ENCODE measurements at regions not wholly inside any gene's neighbourhood (a gene's known extent, or its start where the extent isn't known, plus 50 kb on each side); places are given as distances from the start of the nearest gene placed in this dataset.

DNA sequence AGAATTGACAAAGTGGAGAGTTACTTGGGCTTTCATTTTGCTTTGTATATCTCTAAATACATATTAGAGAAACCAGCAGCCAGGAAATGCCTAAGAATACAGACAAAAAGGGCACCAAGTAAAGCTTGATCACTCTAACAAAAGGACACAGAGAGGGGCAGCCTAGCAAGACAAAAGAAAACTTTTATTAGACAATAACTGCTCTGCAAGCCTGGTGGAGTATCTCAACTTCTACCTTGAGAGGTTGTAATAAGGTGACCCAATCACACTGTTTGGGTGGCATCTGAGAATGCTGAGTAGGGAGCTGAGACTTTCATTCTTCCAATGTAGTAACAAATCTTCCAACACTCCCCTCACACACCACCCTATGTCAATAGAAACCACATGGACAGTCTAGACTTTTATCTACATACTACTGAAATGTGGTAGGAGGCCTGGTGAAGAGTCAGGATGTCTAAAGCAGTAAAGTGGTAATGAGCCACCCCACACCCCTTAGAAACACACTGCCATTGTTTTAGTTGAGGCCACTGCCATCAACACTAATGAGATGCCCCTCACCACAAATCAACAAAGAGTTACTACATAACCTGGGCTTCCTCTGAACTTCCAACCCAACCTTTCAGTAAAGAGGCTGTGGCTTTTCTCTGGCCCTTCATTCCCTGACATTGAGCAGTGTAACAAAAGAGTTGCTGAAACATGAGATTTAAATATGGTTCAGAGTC, 726.7 kb upstream of the POU3F3 start:
- Histone ChIP-seq H3K36me3 (replicated peaks in 1 of 2) (no peaks in the 10 kb centered on the region), H3K27me3 (no peaks in the 10 kb centered on the region), H3K27ac (no peak overlapping the region), H3K9me3 (replicated peaks in 1 of 3) (no peaks in the 10 kb centered on the region), H3K4me3 (no peak overlapping the region), H3K4me1 (replicated peaks in 1 of 2) (no peaks in the 10 kb centered on the region)
- TF ChIP-seq, protein P1, sequence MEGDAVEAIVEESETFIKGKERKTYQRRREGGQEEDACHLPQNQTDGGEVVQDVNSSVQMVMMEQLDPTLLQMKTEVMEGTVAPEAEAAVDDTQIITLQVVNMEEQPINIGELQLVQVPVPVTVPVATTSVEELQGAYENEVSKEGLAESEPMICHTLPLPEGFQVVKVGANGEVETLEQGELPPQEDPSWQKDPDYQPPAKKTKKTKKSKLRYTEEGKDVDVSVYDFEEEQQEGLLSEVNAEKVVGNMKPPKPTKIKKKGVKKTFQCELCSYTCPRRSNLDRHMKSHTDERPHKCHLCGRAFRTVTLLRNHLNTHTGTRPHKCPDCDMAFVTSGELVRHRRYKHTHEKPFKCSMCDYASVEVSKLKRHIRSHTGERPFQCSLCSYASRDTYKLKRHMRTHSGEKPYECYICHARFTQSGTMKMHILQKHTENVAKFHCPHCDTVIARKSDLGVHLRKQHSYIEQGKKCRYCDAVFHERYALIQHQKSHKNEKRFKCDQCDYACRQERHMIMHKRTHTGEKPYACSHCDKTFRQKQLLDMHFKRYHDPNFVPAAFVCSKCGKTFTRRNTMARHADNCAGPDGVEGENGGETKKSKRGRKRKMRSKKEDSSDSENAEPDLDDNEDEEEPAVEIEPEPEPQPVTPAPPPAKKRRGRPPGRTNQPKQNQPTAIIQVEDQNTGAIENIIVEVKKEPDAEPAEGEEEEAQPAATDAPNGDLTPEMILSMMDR (IDR thresholded peaks at IDR 0.05): no peak
- no peak for TF ChIP-seq POLR2A (IDR thresholded peaks at IDR 0.05)
- DNase-seq: no peak
- intact Hi-C loops (cut with DNase I): no loop called here

DNA sequence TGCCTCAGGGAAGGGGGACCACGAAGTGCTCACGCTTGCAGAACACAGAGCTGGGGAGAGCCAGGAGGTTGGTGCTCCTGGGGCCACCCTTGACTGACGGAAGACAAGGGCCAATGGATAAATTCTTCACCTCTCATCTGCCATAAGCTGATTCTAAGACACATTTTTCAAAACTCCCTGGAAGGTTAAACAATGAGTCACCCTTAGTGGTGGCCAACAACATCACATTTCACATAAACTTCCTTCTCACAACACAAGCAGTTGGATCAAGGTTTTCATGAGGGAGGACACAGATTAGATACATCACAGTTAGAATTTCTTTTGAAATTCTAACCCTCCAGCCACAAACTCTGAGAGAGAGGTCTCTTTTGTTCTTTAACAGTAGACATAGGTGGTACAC, 713.6 kb upstream of the POU3F3 start:
- WGBS, 4 donors: 75 to 90% (median 80%) methylated on average over 2 to 3 of the region's 3 CpGs
- no peaks in the 10 kb centered on the region for H3K4me1 ChIP-seq (replicated peaks in 1 of 2)

DNA sequence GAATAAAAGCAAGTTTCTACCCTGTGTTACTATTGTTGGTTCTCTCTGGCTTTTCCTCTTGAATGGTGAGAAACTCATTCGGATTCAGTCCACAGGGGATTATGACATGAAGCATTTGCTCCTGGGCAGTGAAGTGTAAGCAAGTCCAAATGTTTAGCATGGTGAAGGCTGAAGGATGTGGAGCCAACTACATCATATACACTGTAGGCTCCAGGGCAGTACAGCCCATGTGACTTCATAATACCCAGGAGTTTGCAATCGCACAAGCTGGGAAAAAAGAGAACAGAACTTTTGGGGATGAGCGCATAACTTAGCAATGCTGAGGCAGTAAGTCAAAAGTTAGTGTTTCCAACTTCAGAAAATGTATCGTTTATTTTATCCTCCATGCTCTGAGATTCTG, 695.7 kb upstream of the POU3F3 start:
- H3K36me3 ChIP-seq (replicated peaks in 1 of 2): no peaks in the 10 kb centered on the region
- no peaks in the 10 kb centered on the region for H3K4me1 ChIP-seq (replicated peaks in 1 of 2)
- 69 to 77% (median 73%) methylated on average over 4 of the region's 4 CpGs for WGBS, 4 donors
- H3K27me3 ChIP-seq: peaks cover 4% of the 10 kb centered on the region
- no peak for TF ChIP-seq POLR2A (IDR thresholded peaks at IDR 0.05)
- TF ChIP-seq, protein P1 (IDR thresholded peaks at IDR 0.05): no peak
- no peak for DNase-seq
- H3K4me3 ChIP-seq: no peak overlapping the region
- H3K9me3 ChIP-seq (replicated peaks in 1 of 3): no peaks in the 10 kb centered on the region
- no peak overlapping the region for H3K27ac ChIP-seq
- intact Hi-C loops (cut with DNase I): no loop called here

More for the DNA sequence above, 713.6 kb upstream of the POU3F3 start:
- no peaks in the 10 kb centered on the region for H3K27me3 ChIP-seq
- H3K27ac ChIP-seq: no peak overlapping the region
- no peak for DNase-seq
- intact Hi-C loops (cut with DNase I): no loop called here
- H3K9me3 ChIP-seq (replicated peaks in 1 of 3): no peaks in the 10 kb centered on the region
- no peaks in the 10 kb centered on the region for H3K36me3 ChIP-seq (replicated peaks in 1 of 2)
- TF ChIP-seq POLR2A (IDR thresholded peaks at IDR 0.05): no peak
- TF ChIP-seq, protein P1 (IDR thresholded peaks at IDR 0.05): no peak
- H3K4me3 ChIP-seq: no peak overlapping the region

DNA sequence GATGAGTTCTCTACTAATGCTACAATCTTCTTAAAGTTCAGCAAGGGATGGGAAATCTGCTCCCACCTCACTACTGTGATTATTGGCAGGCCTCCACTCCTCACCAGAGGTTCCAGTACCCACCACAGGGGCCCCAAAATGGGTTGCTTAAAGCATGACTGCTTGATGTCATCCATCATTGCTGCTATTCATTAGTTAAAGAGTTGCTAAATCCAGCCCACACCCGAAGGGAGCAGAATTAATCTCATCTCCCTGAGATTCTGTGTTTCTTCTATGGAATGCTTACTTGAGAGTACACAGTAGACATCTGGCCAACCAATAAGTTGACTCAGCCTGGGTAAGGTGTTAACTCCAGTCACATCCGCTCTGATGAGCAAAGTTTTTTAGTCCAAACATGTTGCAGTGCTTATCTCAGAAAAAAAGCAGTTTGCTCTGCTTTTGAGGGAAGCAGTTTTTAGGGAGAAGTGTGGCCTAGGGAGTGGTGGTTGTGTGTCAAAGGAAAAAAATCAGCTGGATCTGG, 690.2 kb upstream of the POU3F3 start:
- Histone ChIP-seq H3K27ac (no peak overlapping the region), H3K9me3 (replicated peaks in 1 of 3) (no peaks in the 10 kb centered on the region), H3K27me3 (peaks cover 4% of the 10 kb centered on the region), H3K4me1 (replicated peaks in 1 of 2) (no peaks in the 10 kb centered on the region), H3K4me3 (no peak overlapping the region), H3K36me3 (replicated peaks in 1 of 2) (no peaks in the 10 kb centered on the region)
- no peak for DNase-seq
- 44 to 73% (median 59%) methylated on average over 2 of the region's 2 CpGs for WGBS, 4 donors
- TF ChIP-seq, protein P1 (IDR thresholded peaks at IDR 0.05): no peak
- no peak for TF ChIP-seq POLR2A (IDR thresholded peaks at IDR 0.05)
- intact Hi-C loops (cut with DNase I): no loop called here
